PC-9 (cell line): ENCODE measurements at regions not wholly inside any gene's neighbourhood (a gene's known extent, or its start where the extent isn't known, plus 50 kb on each side); places are given as distances from the start of the nearest gene placed in this dataset.

Experiments
- CTCF ChIP-seq: fragments of 200-600 bp; sonication (generic); conservative IDR thresholded peaks from 2 replicates; pipeline ENCODE4 v1.6.1; 2017; ENCODE audit warnings: mixed run types, antibody characterized with exemption, mild to moderate bottlenecking, moderate library complexity
- EZH2 ChIP-seq: fragments of 200-600 bp; sonication (generic); IDR thresholded peaks from 2 replicates; pipeline ENCODE4 v1.8.0; 2017; ENCODE audit warnings: antibody characterized with exemption, low read depth

GRCh38 chr18:22705328-22705727 is 227.8 kb upstream of the RBBP8 start:
- no peak for TF ChIP-seq CTCF
- TF ChIP-seq EZH2 = no peak
